ENCODE measurements at regions not wholly inside any gene's neighbourhood (a gene's known extent, or its start where the extent isn't known, plus 50 kb on each side); places are given as distances from the start of the nearest gene placed in this dataset.

- Histone ChIP-seq H3K4me1 (ENCODE audit: control insufficient read depth, insufficient read depth, low read length) (peaks cover 4% of the 10 kb centered on the region), H3K4me3 (ENCODE audit: low read length) (no peak overlapping the region), H3K9ac (ENCODE audit: low read length) (no peak overlapping the region), H3K36me3 (ENCODE audit: control insufficient read depth, insufficient read depth, low read length, severe bottlenecking) (no peaks in the 10 kb centered on the region), H3K27me3 (replicated peaks; ENCODE audit: control insufficient read depth, insufficient read depth, low read length) (no peaks in the 10 kb centered on the region), H3K9me3 (ENCODE audit: control insufficient read depth, low read length) (no peaks in the 10 kb centered on the region)
- DNase-seq (ENCODE audit: low read depth) = peak; percentile 73
These were observed 82.3 kb upstream of the FAM98A start for GRCh38 chr2:33681364-33681757.

GRCh38 chr2:33680644-33681363 is 81.7 kb upstream of the FAM98A start:
- no peaks in the 10 kb centered on the region for H3K36me3 ChIP-seq (ENCODE audit: control insufficient read depth, insufficient read depth, low read length, severe bottlenecking)
- no peak for DNase-seq (ENCODE audit: low read depth)
- no peak overlapping the region for H3K9ac ChIP-seq (ENCODE audit: low read length)
- no peaks in the 10 kb centered on the region for H3K9me3 ChIP-seq (ENCODE audit: control insufficient read depth, low read length)
- H3K4me1 ChIP-seq (ENCODE audit: control insufficient read depth, insufficient read depth, low read length) = peaks cover 4% of the 10 kb centered on the region
- H3K27me3 ChIP-seq (replicated peaks; ENCODE audit: control insufficient read depth, insufficient read depth, low read length) = no peaks in the 10 kb centered on the region
- no peak overlapping the region for H3K4me3 ChIP-seq (ENCODE audit: low read length)

- Histone ChIP-seq H3K4me3 (ENCODE audit: low read length) (no peak overlapping the region), H3K36me3 (ENCODE audit: control insufficient read depth, insufficient read depth, low read length, severe bottlenecking) (no peaks in the 10 kb centered on the region), H3K9me3 (ENCODE audit: control insufficient read depth, low read length) (no peaks in the 10 kb centered on the region), H3K27me3 (replicated peaks; ENCODE audit: control insufficient read depth, insufficient read depth, low read length) (no peaks in the 10 kb centered on the region), H3K9ac (ENCODE audit: low read length) (no peak overlapping the region), H3K4me1 (ENCODE audit: control insufficient read depth, insufficient read depth, low read length) (peaks cover 8% of the 10 kb centered on the region)
- DNase-seq (ENCODE audit: low read depth) = no peak
These were observed 79.3 kb upstream of the FAM98A start for GRCh38 chr2:33678436-33678835.

GRCh38 chr2:33673937-33674336 is 74.8 kb upstream of the FAM98A start:
- no peaks in the 10 kb centered on the region for H3K9me3 ChIP-seq (ENCODE audit: control insufficient read depth, low read length)
- H3K27me3 ChIP-seq (replicated peaks; ENCODE audit: control insufficient read depth, insufficient read depth, low read length) = peaks cover 6% of the 10 kb centered on the region
- no peak overlapping the region for H3K9ac ChIP-seq (ENCODE audit: low read length)
- H3K4me3 ChIP-seq (ENCODE audit: low read length) = no peak overlapping the region
- DNase-seq (ENCODE audit: low read depth) = peak; percentile 68
- H3K36me3 ChIP-seq (ENCODE audit: control insufficient read depth, insufficient read depth, low read length, severe bottlenecking) = no peaks in the 10 kb centered on the region
- peaks cover 4% of the 10 kb centered on the region for H3K4me1 ChIP-seq (ENCODE audit: control insufficient read depth, insufficient read depth, low read length)

- peaks cover 4% of the 10 kb centered on the region for H3K4me1 ChIP-seq (ENCODE audit: control insufficient read depth, insufficient read depth, low read length)
- no peak overlapping the region for H3K4me3 ChIP-seq (ENCODE audit: low read length)
- H3K36me3 ChIP-seq (ENCODE audit: control insufficient read depth, insufficient read depth, low read length, severe bottlenecking) = no peaks in the 10 kb centered on the region
- no peak for DNase-seq (ENCODE audit: low read depth)
- peaks cover 6% of the 10 kb centered on the region for H3K27me3 ChIP-seq (replicated peaks; ENCODE audit: control insufficient read depth, insufficient read depth, low read length)
- no peaks in the 10 kb centered on the region for H3K9me3 ChIP-seq (ENCODE audit: control insufficient read depth, low read length)
- H3K9ac ChIP-seq (ENCODE audit: low read length) = no peak overlapping the region
These were observed 73.8 kb upstream of the FAM98A start for GRCh38 chr2:33672896-33673295.

- no peaks in the 10 kb centered on the region for H3K9me3 ChIP-seq (ENCODE audit: control insufficient read depth, low read length)
- no peaks in the 10 kb centered on the region for H3K36me3 ChIP-seq (ENCODE audit: control insufficient read depth, insufficient read depth, low read length, severe bottlenecking)
- no peak for DNase-seq (ENCODE audit: low read depth)
- H3K27me3 ChIP-seq (replicated peaks; ENCODE audit: control insufficient read depth, insufficient read depth, low read length) = peaks cover 6% of the 10 kb centered on the region
- H3K9ac ChIP-seq (ENCODE audit: low read length) = no peak overlapping the region
- peaks cover 4% of the 10 kb centered on the region for H3K4me1 ChIP-seq (ENCODE audit: control insufficient read depth, insufficient read depth, low read length)
- no peak overlapping the region for H3K4me3 ChIP-seq (ENCODE audit: low read length)
These were observed 73.3 kb upstream of the FAM98A start for GRCh38 chr2:33672389-33672788.

- Histone ChIP-seq H3K9me3 (ENCODE audit: control insufficient read depth, low read length) (no peaks in the 10 kb centered on the region), H3K9ac (ENCODE audit: low read length) (no peak overlapping the region), H3K4me1 (ENCODE audit: control insufficient read depth, insufficient read depth, low read length) (peaks cover 4% of the 10 kb centered on the region), H3K4me3 (ENCODE audit: low read length) (no peak overlapping the region), H3K27me3 (replicated peaks; ENCODE audit: control insufficient read depth, insufficient read depth, low read length) (peaks cover 6% of the 10 kb centered on the region), H3K36me3 (ENCODE audit: control insufficient read depth, insufficient read depth, low read length, severe bottlenecking) (no peaks in the 10 kb centered on the region)
- no peak for DNase-seq (ENCODE audit: low read depth)
These were observed 72.1 kb upstream of the FAM98A start for GRCh38 chr2:33671198-33671597.

GRCh38 chr2:33670392-33670937 is 71.4 kb upstream of the FAM98A start:
- Histone ChIP-seq H3K4me1 (ENCODE audit: control insufficient read depth, insufficient read depth, low read length) (peaks cover 4% of the 10 kb centered on the region), H3K4me3 (ENCODE audit: low read length) (no peak overlapping the region), H3K27me3 (replicated peaks; ENCODE audit: control insufficient read depth, insufficient read depth, low read length) (peaks cover 6% of the 10 kb centered on the region), H3K9me3 (ENCODE audit: control insufficient read depth, low read length) (peaks cover under 1% of the 10 kb centered on the region), H3K36me3 (ENCODE audit: control insufficient read depth, insufficient read depth, low read length, severe bottlenecking) (no peaks in the 10 kb centered on the region), H3K9ac (ENCODE audit: low read length) (no peak overlapping the region)
- no peak for DNase-seq (ENCODE audit: low read depth)

GRCh38 chr2:33666879-33667278 is 67.8 kb upstream of the FAM98A start:
- Histone ChIP-seq H3K9me3 (ENCODE audit: control insufficient read depth, low read length) (peaks cover 9% of the 10 kb centered on the region), H3K27me3 (replicated peaks; ENCODE audit: control insufficient read depth, insufficient read depth, low read length) (peaks cover 6% of the 10 kb centered on the region), H3K36me3 (ENCODE audit: control insufficient read depth, insufficient read depth, low read length, severe bottlenecking) (no peaks in the 10 kb centered on the region), H3K9ac (ENCODE audit: low read length) (no peak overlapping the region), H3K4me1 (ENCODE audit: control insufficient read depth, insufficient read depth, low read length) (no peaks in the 10 kb centered on the region), H3K4me3 (ENCODE audit: low read length) (no peak overlapping the region)
- no peak for DNase-seq (ENCODE audit: low read depth)

GRCh38 chr2:33665039-33665438 is 65.9 kb upstream of the FAM98A start:
- no peak overlapping the region for H3K4me3 ChIP-seq (ENCODE audit: low read length)
- H3K9me3 ChIP-seq (ENCODE audit: control insufficient read depth, low read length) = peaks cover 9% of the 10 kb centered on the region
- no peaks in the 10 kb centered on the region for H3K27me3 ChIP-seq (replicated peaks; ENCODE audit: control insufficient read depth, insufficient read depth, low read length)
- DNase-seq (ENCODE audit: low read depth) = no peak
- H3K36me3 ChIP-seq (ENCODE audit: control insufficient read depth, insufficient read depth, low read length, severe bottlenecking) = no peaks in the 10 kb centered on the region
- no peaks in the 10 kb centered on the region for H3K4me1 ChIP-seq (ENCODE audit: control insufficient read depth, insufficient read depth, low read length)
- no peak overlapping the region for H3K9ac ChIP-seq (ENCODE audit: low read length)

GRCh38 chr2:33660416-33661123 is 61.5 kb upstream of the FAM98A start:
- Histone ChIP-seq H3K36me3 (ENCODE audit: control insufficient read depth, insufficient read depth, low read length, severe bottlenecking) (no peaks in the 10 kb centered on the region), H3K27me3 (replicated peaks; ENCODE audit: control insufficient read depth, insufficient read depth, low read length) (no peaks in the 10 kb centered on the region), H3K9me3 (ENCODE audit: control insufficient read depth, low read length) (peaks cover 9% of the 10 kb centered on the region), H3K4me3 (ENCODE audit: low read length) (no peak overlapping the region), H3K4me1 (ENCODE audit: control insufficient read depth, insufficient read depth, low read length) (no peaks in the 10 kb centered on the region), H3K9ac (ENCODE audit: low read length) (no peak overlapping the region)
- no peak for DNase-seq (ENCODE audit: low read depth)
